ENCODE measurements at regions not wholly inside any gene's neighbourhood (a gene's known extent, or its start where the extent isn't known, plus 50 kb on each side); places are given as distances from the start of the nearest gene placed in this dataset.

DNA sequence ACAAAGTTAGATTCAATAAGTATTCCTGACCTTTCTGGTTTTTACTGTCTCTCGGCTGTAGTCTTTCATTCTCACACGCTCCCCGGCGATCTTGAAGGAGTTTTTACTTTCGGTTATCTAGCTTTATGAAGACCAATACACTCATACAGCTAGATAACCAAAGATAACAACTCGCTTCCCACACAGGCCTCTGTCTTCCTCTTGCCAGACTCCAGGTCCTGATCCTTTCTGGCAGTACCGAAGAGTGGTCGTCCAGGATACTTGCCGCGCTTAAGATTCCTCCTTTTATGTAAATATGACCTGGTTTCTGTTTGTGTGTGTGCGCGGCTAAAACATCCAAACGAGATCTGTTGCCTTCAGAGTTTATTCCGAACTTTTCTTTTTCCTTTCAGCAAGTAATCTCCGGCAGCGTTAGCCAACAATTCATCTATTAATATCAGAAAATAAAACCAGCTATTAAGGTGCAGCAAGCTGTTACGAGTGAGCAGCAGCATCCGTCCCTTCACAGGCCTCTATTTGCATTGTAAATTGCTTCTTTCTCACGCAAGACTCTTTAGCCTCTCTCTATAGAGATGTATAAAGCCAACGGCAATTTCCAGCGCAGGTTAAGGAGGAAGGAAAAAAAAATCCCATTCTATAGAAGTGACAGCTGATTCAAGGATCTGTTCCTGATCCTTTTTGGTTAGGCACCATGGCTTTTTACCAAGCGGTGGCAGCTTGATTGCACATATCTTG lies 216.1 kb downstream of the MEF2C start:
- intact Hi-C loops (cut with micrococcal nuclease), result loop anchor here (1.0 to 10.0 kb wide), 6 partner anchors 12 to 526 kb away; partner anchors contain the start of genes MEF2C and TMEM161B

DNA sequence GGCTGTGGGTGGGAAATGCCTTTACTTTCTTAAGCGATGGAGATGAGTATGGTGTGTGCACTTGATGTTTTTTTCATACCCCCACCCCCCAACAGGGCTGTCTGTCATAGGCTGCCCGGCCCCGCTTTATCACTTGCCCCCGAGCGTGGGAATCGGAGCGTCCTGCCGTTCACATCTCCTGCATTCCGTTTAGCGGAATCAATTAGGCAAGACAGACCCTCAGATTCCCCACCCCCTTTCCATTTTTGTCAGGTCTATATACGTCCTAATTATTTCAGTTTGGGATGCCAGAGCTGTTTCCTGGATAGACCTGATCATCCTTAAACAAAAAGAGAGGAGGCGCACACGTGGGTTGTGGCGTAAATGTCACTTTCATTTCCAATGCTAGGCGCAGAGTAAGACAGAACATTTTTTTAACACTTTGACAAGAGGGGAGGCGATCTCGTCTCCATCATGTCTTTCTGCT lies 217.2 kb downstream of the MEF2C start:
- intact Hi-C loops (cut with micrococcal nuclease), result loop anchor here (1.0 to 10.0 kb wide), 6 partner anchors 14 to 525 kb away; partner anchors contain the start of genes MEF2C and TMEM161B

DNA sequence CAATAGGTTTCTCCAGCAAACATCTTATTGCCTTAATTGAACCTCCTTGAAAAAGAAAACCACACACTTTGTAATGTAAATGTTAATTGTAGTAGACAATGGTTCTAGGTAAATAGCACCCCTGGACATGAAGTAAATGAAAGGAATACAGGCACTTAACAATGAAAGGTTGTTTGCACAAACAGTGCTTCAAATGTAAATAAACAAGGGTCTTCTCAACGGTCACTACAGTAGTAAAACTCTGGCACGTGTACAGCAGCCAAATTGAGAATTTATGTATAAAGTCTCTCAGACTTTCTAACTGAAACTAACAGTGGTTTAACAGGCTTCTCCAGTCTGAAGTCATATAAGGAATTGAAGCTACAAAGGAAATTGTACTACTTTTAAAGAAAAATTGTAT lies 218.3 kb downstream of the MEF2C start:
- intact Hi-C loops (cut with micrococcal nuclease), result loop anchor here (5.0 to 10.0 kb wide), 3 partner anchors 162 to 400 kb away; partner anchors contain the start of genes MEF2C and TMEM161B

DNA sequence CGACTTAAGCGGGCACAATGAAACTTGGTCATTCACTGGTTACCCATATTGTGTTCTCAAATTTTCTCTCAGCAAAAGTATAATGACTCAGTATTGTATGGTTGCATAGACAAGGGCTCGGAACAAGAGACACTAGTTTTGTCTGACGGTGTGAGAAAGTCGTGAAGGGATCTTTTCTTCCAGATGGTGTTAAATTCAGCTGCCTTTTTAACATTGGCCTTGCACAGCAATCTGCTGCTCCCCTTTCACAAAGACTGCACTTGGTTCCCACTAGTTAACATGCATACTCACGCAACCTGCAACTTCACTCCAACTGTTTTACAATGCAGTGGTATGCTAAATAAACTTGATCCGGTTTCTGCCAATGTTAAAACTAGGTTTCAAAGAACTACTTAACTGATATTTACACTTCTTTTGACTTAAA lies 219.2 kb downstream of the MEF2C start:
- intact Hi-C loops (cut with micrococcal nuclease), result loop anchor here (10.0 kb wide), 1 partner anchor 399 kb away; the partner anchor contains the start of gene TMEM161B

DNA sequence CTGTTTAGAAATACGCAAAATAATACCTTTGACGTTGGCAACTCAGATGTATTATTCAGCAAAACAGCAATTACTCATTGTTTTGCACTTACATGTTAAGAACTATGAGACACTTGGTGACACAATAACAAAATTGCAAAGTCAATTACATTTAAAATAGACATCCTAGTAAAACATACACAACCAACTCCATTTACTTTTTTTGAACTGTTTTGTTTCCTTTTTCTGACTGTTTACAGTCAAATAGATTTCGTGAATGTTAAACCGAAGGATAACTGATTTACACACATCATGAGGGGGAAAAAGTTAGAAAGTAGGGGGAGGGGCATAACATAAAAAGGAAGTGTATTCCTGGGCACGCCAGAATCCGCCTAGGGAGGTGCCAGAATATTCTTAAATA lies 220.1 kb downstream of the MEF2C start:
- intact Hi-C loops (cut with micrococcal nuclease), result loop anchor here (10.0 kb wide), 1 partner anchor 398 kb away; the partner anchor contains the start of gene TMEM161B

DNA sequence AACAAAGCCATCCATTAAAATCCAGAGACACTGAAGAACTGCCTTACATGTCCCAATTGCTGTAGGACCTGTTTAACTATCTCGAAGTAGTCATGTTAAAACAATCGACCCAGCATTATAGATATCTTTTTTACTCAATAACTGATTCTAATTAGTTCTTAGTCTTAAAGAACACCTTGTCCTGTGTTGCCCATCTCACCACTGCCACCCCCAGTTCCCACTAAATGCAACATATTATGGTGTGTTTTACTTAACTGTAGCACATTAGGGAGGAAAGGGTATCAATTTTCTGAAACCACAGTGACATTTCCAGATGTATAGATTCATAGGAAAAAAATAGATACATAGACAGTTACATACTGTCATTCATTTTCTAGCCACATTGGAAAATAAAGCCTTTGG lies 221.2 kb downstream of the MEF2C start:
- intact Hi-C loops (cut with micrococcal nuclease), result loop anchor here (2.0 to 10.0 kb wide), 2 partner anchors 13 to 397 kb away; partner anchors contain the start of gene TMEM161B

DNA sequence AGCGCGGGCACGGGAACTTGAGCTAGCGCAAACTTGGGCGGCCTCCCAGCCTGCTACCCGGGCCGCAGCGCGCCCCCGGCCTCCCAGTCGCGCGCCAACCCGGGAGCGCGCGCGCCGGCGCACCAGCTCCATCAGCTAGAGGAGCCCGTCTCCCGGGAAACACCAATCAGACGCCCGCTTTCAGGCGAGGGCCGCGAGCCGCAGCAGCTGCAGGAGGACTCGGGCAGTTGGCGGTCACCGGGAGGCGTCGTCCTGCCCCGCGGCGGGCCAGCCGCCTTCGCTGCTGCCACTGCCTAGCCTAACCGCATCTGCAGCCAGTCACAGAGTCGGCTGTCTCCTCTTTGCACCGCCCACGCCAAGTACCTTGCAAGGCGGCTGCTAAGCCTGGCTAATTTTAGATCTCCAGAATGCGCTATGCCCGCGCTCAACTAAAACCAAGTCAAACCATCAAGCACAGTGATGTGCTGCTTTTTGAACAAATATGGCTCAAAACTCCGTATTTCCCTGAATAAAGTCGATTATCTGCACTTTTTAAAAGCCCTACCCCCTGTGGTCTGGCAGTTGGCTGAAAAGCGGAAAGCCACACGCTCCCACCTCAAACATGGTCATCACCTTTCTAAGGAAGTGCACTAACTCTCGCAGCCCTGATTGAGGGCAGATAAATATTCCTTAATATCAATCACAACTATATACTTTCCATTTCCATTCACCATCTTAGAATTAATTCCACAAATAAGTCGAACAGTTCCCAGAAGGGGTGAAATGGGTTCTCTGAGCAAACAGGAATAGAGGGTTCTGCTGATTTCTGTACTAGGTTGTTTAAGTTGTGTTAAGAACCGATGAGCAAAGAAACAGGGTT lies 221.8 kb downstream of the MEF2C start:
- intact Hi-C loops (cut with micrococcal nuclease), result loop anchor here (2.0 to 10.0 kb wide), 2 partner anchors 14 to 396 kb away; partner anchors contain the start of gene TMEM161B

DNA sequence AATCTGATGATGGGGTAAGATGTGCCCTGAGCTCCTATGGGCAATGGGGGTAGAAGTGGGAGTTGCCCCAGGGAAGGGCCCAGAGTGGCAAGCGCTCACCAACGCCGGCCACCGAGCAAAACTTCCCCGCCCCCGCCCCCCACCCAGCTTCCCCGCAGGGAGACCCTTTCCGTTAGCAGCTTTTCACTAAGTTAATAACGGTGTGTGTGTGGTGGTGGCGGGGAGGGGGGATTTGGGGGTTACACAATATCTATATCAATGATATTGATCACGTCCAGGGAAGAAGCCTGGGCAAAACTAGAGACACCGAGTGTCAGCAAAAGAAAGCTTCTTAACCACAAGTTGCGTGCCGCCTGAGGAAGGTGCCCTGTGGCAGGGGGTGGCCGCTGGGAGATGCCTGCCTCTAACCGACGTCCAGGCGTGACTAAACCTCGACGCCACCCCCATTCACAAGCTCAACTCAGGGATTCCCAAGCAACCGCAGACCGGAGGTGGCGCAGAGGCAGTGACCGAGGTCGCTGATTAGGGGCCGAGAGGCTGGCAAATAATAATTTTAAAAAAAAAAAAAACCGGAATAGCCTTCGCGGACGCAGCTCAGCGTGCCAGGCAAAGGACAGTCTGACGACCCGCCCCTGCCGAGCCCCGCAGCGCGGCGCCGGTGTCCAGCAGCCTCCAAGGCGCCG lies 222.6 kb downstream of the MEF2C start:
- intact Hi-C loops (cut with micrococcal nuclease), result loop anchor here (2.0 to 10.0 kb wide), 2 partner anchors 14 to 396 kb away; partner anchors contain the start of gene TMEM161B

DNA sequence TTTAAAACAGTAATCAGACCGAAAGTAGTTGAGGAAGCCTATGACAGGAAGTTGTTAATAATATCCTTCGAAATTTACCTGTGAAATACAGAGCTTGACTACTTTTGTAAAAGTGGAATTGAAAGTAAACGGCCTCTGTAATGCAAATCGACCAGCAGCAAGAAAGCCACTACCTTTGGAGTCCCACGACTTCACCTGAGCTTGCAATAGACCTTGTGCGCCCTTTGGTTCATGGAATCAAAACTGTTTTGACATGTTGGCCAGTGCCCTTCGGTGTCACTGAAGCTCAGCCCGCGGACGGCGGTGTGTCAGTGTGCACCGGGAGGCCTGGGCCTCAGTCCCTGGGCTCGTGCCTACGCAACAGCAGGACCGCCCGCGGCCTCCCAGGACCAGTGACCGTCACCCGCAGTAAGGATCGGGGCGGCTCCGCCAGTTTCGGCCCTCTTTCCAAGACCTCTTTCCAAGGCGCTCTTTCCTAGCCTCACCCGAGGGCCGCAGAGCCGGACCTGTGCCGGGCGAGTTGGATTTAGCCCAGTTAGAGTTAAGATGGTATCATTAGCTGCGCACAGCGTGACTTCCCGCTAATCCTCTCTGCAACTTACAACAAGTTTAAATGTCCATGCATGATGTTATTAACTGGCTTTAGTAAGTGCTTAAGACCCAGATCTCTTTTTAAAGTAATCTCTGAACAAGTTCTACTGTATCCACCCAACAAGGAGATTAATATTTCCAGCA lies 223.3 kb downstream of the MEF2C start:
- intact Hi-C loops (cut with micrococcal nuclease), result loop anchor here (2.0 to 10.0 kb wide), 3 partner anchors 15 to 395 kb away; partner anchors contain the start of gene TMEM161B

DNA sequence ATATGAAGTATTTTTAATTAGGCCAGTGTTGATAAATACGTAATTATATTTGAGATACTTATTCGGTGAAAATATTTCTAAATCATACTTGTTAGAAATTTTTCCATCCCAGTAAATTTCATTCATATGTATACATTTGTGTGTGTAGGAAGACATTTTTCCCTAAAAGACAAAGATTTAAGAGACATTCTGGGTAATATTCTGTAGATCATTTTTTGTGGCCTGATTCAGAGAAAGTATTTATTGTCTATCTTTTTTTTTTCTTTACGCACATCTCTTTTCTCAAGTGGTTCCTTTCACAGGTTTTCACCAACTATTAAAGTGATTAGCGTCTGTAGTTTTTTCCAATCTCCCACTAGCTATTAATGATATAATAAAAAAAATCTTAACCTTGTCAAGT lies 224.1 kb downstream of the MEF2C start:
- intact Hi-C loops (cut with micrococcal nuclease), result loop anchor here (5.0 kb wide), 1 partner anchor 33 kb away; no protein-coding TSS in a partner anchor

DNA sequence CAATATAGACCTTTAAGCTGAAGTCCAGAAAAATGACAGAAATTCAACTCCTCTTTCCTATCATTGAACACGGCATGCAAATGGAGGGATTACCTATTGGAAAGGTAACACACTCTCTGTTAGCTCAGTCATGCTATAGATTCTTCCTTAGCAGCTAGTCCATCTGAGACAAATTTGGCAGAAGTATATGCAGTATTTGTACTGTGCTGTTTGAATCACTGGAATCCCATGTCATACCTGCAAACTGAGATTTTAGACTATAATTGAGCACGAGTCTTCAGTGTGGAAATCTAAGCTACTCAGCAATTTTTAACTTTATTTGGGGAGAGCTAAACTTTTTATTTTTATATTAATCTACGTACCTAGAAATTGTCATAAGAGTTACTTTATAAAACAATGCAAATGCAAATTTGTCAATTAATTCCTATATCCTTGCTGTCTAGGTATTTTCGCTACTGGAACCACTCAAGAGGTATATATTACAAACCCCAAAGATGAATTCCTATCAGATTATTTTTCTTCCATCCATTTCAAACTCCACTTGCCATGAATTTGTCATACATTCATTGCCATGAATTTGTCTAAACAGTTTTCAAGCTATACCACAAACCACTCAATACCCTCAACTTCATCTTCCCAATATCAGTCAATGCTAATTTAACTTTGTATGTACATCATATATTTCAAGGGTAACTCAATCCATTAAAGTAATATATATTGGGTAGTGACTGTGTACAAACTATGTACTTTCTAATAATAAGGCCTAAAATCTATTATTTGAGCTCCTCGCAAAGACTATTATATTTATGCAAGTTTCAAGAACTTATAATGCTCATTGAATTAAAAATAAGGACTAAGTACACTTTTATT lies 224.8 kb downstream of the MEF2C start:
- intact Hi-C loops (cut with micrococcal nuclease), result loop anchor here (5.0 kb wide), 1 partner anchor 34 kb away; no protein-coding TSS in a partner anchor

DNA sequence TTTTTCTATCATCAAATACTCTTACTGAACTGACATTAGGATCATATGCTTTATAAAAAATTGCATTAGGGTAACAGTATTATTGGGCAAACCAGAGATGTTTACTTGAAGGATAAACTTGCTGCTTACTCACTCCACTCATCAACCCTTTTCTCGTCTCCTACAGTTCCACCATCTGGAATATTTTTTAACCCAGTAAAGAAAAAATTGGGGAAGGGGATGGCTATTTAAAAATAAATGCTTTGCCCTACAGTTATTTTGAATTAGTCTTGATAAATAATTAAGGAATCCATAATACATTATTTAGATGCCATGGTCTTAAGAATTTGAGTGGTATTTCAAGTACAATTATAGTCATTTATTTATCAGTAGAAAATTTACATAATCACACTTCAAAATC lies 225.8 kb downstream of the MEF2C start:
- intact Hi-C loops (cut with micrococcal nuclease), result loop anchor here (5.0 kb wide), 1 partner anchor 35 kb away; no protein-coding TSS in a partner anchor

DNA sequence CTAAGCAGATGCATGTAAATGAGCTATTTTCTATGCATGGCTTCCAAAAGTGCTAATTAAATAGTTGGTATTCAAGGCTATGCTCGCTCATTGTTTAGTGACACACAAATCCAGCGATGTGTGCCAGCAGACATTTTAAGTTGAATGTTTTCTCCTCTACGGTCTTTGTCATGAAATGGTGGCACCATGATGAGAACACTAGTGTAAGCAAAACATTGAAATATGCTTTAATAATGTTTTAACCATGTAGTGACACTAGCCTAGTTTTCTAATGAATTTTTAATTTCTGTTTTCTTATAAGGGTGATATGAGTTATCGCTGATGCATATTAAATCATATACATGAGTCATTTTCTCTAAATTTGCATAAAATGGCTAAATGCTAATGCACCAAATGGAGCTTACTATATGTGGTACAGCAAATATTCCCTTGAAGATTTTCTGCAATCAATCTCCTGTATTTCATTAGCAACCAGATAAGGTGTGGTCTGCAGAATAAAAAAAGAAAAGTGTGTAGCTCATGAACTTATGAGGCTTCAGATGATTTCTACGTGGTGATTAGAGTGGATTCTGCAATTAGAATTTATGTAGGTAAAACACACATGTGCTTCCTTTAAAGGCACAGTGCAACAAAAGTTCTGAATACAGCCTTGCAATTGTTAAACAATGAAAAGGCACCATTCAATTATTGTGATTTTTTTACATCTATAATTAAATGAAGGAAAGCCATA lies 226.6 kb downstream of the MEF2C start:
- intact Hi-C loops (cut with micrococcal nuclease), result loop anchor here (5.0 kb wide), 1 partner anchor 36 kb away; no protein-coding TSS in a partner anchor

DNA sequence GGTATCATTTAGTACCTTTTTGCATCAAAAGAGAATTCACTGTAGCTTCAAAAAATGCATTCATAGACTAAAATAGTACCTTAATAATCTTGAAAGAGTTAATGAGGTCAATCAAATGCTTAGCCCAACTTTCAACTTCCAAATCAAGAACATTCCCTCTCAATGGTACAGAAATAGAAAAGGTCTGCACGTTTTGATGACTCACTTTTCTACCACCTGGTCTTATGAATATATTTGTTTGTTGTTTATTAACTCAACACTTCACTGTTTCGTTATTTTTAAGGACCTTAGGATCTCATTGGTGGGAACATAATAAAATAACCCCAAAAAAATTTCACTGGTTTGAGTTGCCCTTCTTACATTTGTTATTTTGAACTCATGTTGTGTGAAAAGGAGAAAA lies 229.5 kb downstream of the MEF2C start:
- intact Hi-C loops (cut with micrococcal nuclease), result no loop called here

DNA sequence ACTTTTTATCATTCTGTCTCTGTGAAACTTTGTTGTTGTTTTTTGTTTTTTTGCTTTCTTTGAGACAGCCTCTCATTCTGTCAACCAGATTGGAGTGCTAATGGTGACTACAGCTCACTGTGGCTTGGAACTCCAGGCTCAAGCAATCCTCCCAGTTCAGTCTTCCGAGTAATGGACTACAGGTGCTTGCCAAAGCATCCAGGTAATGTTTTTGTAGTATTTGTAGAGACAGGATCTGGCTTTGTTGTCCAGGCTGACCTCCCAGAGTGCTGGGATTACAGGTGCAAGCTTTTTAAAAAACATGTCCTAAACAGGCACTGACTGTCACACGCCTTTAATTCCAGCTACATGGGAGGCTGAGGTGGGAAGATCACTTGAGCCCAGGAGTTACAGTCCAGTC lies 235.1 kb downstream of the MEF2C start:
- intact Hi-C loops (cut with micrococcal nuclease), result no loop called here

DNA sequence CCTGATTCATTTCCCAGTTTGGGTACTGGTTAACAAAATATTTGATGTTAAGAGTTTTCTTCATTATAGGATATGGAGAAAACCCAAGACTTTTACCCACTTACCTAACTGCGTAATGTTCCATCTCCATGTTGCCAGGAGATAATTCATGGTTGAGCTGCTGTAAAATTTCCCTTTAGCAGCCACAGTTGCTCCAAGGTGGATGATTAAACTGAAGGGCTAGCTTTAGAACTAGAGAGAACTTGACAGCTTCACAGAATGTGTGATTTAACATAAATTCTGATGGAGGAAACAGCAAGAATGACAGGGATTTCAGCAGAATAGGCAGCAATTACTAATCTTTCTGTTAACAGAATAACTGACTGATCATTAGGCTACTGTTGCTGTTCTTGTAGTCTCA lies 236.1 kb downstream of the MEF2C start:
- intact Hi-C loops (cut with micrococcal nuclease), result no loop called here

DNA sequence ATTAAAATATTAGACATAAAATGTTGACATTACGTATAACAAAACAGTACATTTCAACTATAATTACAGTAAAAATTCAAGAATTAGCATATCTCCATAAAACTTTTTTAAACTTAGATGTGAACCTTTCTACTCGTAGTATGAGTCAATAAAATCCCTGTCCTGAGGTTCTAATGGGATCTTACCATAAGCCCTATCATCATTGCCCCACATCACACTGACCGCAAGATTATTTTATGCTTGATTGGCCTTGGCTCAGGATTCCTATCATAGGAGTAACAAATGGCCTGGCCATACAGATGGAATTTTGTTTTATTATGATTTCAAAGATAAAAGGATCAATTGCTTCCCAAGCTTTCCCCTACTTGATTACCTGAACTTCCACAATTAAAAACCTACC lies 238.3 kb downstream of the MEF2C start:
- intact Hi-C loops (cut with micrococcal nuclease), result no loop called here

DNA sequence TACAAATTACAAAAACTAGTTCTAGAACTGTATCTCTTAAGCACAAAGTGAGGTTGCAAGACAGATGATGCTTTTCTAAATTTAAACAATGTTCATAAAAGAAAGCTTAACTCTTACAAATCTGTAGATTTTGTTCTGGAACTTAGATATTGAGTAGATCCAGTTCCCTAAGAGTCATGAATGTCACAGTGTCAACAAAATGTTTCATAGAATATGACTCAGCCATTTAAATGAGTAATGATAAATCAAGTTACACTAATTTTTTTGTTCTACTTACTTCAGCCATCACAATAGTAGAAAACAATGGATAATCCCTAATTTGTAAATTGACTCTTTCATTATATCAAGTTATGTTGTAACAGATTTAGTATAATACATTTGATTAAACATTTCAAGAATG lies 239.7 kb downstream of the MEF2C start:
- intact Hi-C loops (cut with micrococcal nuclease), result no loop called here

Data from T-helper 2 cell treated with Interferon-gamma antibody and Interleukin-4, amounts not matched to agents 100 ng/mL and 5 ng/mL, for 36 hours (primary cell).